Upper lobe of left lung (tissue), 6 donors: ENCODE measurements at regions not wholly inside any gene's neighbourhood (a gene's known extent, or its start where the extent isn't known, plus 50 kb on each side); places are given as distances from the start of the nearest gene placed in this dataset.
"Not testable (repeated sequence)": the region's sequence is repeated elsewhere in the genome, so short reads cannot be mapped to it uniquely, and the experiment has no call there.

Experiments
- ATAC-seq, 2 donors: fragments of 200-7000 bp; cut with Tn5 transposase; one replicate each; pipeline ENCODE4 v1.9.1; 2022; ENCODE audit warnings: mild to moderate bottlenecking in 2 of 2, moderate library complexity in 2 of 2; ENCODE audit not compliant: low FRiP score in 2 of 2
- DNase-seq, 2 donors: peaks; one replicate each; pipeline ENCODE4 v3.0.0-alpha.2; 2019 to 2020
- H3K27ac ChIP-seq, 4 donors: fragments of 200-600 bp; sonication (generic); one replicate each; pipeline ENCODE4 v1.5.1; 2016 to 2019
- H3K27me3 ChIP-seq, 4 donors: fragments of 200-600 bp; sonication (generic); one replicate each; pipeline ENCODE4 v1.5.1; 2017 to 2019
- H3K36me3 ChIP-seq, 4 donors: fragments of 200-600 bp; sonication (generic); one replicate each; pipeline ENCODE4 v1.5.1; 2016 to 2019
- H3K4me1 ChIP-seq, 4 donors: fragments of 200-600 bp; sonication (generic); one replicate each; pipeline ENCODE4 v1.5.1; 2018 to 2019
- H3K4me3 ChIP-seq, 4 donors: fragments of 200-600 bp; sonication (generic); one replicate each; pipeline ENCODE4 v1.5.1; 2017 to 2019; ENCODE audit warnings: mild to moderate bottlenecking in 2 of 4, moderate library complexity in 1 of 4
- H3K9me3 ChIP-seq, 4 donors: fragments of 200-600 bp; sonication (generic); one replicate each; pipeline ENCODE4 v1.5.1; 2018 to 2019
- EP300 ChIP-seq, 4 donors: sonication (generic); formaldehyde crosslinking; IDR thresholded peaks; one replicate each; pipeline ENCODE4 v1.5.1; 2017; ENCODE audit warnings: antibody characterized with exemption in 4 of 4, control low read depth in 2 of 4
- POLR2A ChIP-seq, 4 donors: fragments of 450-650 bp; IDR thresholded peaks; one replicate each; pipeline ENCODE4 v1.5.1; 2016 to 2017; ENCODE audit warnings: antibody characterized with exemption in 4 of 4, mild to moderate bottlenecking in 2 of 4
- POLR2AphosphoS5 ChIP-seq, 2 donors: sonication (generic); formaldehyde crosslinking; IDR thresholded peaks; one replicate each; pipeline ENCODE4 v1.5.1; 2017; ENCODE audit warnings: antibody characterized with exemption in 2 of 2
- WGBS, 2 donors: methylation state at CpG; one replicate each; pipeline ENCODE4 v1.1.5; 2017 to 2018; 5-methylcytosine and 5-hydroxymethylcytosine counted together
- TF ChIP-seq, protein P1 (sequence below), 6 experiments: fragments of 450-650 bp in 4 of 6; fragments of 200-600 bp in 2 of 6; sonication (generic) in 2 of 6; IDR thresholded peaks; one replicate each; pipeline ENCODE4 v1.5.1; 2016 to 2019; ENCODE audit warnings: antibody characterized with exemption in 6 of 6
- donor health status: DM: no; HTN: no; CAD: no; lungs with moderate emphysema.
- donor health status: DM: no; HTN: yes; CAD: no; lungs with severe emphysema.

DNA sequence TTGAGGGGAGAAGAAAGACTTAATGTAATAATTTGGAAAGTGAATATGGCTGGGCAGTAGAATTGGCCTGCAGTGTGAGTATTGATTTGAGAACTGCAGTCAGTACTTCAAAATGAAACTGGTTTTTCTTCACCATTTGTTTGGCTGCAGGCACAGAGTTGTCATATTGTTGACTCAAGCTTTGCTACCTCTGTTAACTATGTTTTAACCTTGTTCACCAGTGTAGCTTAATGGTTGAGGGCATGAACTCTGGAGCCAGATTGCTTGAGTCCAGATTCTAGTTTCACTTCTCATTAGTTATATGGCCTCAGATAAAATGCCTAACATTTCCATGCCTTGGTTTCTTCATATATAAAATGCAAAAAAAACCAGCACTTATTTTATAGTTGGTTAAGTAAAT, 64.1 kb downstream of the CFAP44 start:
- ATAC-seq (no peak), DNase-seq (no peak)
- TF ChIP-seq EP300 (IDR thresholded peaks at IDR 0.05): no peak
- TF ChIP-seq, protein P1, sequence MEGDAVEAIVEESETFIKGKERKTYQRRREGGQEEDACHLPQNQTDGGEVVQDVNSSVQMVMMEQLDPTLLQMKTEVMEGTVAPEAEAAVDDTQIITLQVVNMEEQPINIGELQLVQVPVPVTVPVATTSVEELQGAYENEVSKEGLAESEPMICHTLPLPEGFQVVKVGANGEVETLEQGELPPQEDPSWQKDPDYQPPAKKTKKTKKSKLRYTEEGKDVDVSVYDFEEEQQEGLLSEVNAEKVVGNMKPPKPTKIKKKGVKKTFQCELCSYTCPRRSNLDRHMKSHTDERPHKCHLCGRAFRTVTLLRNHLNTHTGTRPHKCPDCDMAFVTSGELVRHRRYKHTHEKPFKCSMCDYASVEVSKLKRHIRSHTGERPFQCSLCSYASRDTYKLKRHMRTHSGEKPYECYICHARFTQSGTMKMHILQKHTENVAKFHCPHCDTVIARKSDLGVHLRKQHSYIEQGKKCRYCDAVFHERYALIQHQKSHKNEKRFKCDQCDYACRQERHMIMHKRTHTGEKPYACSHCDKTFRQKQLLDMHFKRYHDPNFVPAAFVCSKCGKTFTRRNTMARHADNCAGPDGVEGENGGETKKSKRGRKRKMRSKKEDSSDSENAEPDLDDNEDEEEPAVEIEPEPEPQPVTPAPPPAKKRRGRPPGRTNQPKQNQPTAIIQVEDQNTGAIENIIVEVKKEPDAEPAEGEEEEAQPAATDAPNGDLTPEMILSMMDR (IDR thresholded peaks at IDR 0.05): no peak
- TF ChIP-seq POLR2A (IDR thresholded peaks at IDR 0.05): no peak
- TF ChIP-seq POLR2AphosphoS5 (IDR thresholded peaks at IDR 0.05): no peak
- Histone ChIP-seq H3K27ac (no peak overlapping the region), H3K27me3 (no peaks in the 10 kb centered on the region), H3K36me3 (peaks cover 0 to 7% (median 0%) of the 10 kb centered on the region in 4 donors), H3K4me3 (no peak overlapping the region), H3K9me3 (no peaks in the 10 kb centered on the region), H3K4me1 (no peaks in the 10 kb centered on the region)

DNA sequence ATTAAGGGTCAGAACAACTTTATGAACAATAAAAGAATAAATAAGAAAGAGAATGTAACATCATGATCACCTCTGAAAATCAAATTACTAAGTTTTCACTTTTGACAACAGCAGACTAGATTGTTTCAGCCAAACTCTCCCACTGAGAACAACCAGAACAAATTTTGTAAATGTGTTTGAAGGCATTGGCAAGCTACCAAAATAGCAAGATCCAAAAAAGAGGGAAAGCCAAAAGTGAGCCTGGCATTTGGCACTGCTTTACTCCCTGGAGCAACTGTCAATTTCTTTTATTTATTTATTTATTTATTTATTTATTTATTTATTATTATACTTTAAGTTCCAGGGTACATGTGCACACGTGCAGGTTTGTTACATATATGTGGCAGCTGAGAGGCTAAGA, 67.2 kb downstream of the CFAP44 start:
- 89 to 100% methylated on average over 1 of the region's 1 CpG for WGBS, 2 donors
- H3K27me3 ChIP-seq: no peaks in the 10 kb centered on the region
- H3K9me3 ChIP-seq: no peaks in the 10 kb centered on the region
- ATAC-seq (no peak), DNase-seq (no peak)
- peaks cover 0 to 3% (median 0%) of the 10 kb centered on the region in 4 donors for H3K36me3 ChIP-seq
- no peaks in the 10 kb centered on the region for H3K4me1 ChIP-seq
- TF ChIP-seq, protein P1 (IDR thresholded peaks at IDR 0.05): no peak
- no peak for TF ChIP-seq POLR2AphosphoS5 (IDR thresholded peaks at IDR 0.05)
- TF ChIP-seq POLR2A (IDR thresholded peaks at IDR 0.05): no peak
- no peak for TF ChIP-seq EP300 (IDR thresholded peaks at IDR 0.05)
- no peak overlapping the region for H3K27ac ChIP-seq
- no peak overlapping the region for H3K4me3 ChIP-seq

DNA sequence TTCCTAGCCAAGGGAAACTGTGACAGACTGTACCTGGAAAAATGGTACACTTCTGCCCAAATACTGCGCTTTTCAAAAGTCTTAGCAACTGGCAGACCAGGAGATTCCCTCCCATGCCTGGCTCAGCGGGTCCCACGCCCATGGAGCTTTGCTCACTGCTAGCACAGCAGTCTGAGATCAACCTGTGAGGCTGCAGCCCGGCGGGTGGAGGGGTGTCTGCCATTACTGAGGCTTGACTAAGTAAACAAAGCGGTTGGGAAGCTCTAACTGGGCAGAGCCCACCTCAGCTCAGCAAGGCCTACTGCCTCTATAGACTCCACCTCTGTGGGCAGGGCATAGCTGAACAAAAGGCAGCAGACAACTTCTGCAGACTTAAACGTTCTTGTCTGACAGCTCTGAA, 74.5 kb downstream of the CFAP44 start:
- not testable (repeated sequence) for H3K27ac ChIP-seq, H3K27me3 ChIP-seq, H3K4me1 ChIP-seq, H3K9me3 ChIP-seq, H3K4me3 ChIP-seq, ATAC-seq
- peaks cover 0 to 13% (median 6%) of the 10 kb centered on the region in 4 donors for H3K36me3 ChIP-seq
- 75 to 94% methylated on average over 4 to 7 of the region's 7 CpGs for WGBS, 2 donors
- DNase-seq: peak in 1 of 2 donors; percentile 22

DNA sequence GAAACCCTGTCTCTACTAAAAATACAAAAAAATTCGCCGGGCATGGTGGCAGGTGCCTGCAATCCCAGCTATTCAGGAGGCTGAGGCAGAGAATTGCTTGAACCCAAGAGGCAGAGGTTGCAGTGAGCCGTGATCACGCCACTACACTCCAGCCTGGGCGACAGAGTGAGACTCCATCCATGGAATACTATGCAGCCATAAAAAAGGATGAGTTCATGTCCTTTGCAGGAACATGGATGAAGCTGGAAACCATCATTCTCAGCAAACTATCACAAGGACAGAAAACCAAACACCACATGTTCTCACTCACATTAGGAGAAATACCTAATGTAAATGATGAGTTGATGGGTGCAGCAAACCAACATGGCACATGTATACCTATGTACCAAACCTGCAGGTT, 86.0 kb downstream of the CFAP44 start:
- 94 to 95% methylated on average over 5 of the region's 5 CpGs for WGBS, 2 donors
- H3K4me1 ChIP-seq, DNase-seq, H3K27me3 ChIP-seq, H3K27ac ChIP-seq, H3K36me3 ChIP-seq, ATAC-seq, H3K4me3 ChIP-seq, H3K9me3 ChIP-seq: not testable (repeated sequence)

DNA sequence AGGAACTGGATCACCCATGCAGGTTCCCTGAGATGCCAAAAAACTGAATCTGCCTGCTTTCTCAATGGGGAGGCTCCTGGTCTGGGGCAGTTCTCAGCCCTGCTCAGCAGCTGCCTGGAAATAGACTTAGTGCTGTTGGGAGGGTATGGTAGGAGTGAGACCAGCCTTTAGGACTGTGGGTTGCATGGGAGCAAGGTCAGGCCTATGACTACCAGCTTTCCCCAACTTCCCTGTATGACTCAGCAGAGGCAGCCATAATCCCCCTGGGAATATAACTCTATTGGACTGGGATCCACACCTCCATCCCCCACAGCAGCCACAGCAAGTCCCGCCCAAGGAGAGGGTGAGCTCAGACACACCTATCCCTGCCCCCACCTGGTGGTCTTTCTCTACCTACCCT, 87.0 kb downstream of the CFAP44 start:
- ATAC-seq (no peak), DNase-seq (no peak)
- H3K4me1 ChIP-seq: no peaks in the 10 kb centered on the region
- H3K9me3 ChIP-seq: no peaks in the 10 kb centered on the region
- no peaks in the 10 kb centered on the region for H3K27me3 ChIP-seq
- no peak overlapping the region for H3K4me3 ChIP-seq
- no peaks in the 10 kb centered on the region for H3K36me3 ChIP-seq
- TF ChIP-seq, protein P1 (IDR thresholded peaks at IDR 0.05): no peak
- TF ChIP-seq POLR2AphosphoS5 (IDR thresholded peaks at IDR 0.05) (no peak), POLR2A (IDR thresholded peaks at IDR 0.05) (no peak), EP300 (IDR thresholded peaks at IDR 0.05) (no peak)
- H3K27ac ChIP-seq: no peak overlapping the region
- WGBS, 2 donors: 77 to 100% methylated on average over 1 of the region's 1 CpG

DNA sequence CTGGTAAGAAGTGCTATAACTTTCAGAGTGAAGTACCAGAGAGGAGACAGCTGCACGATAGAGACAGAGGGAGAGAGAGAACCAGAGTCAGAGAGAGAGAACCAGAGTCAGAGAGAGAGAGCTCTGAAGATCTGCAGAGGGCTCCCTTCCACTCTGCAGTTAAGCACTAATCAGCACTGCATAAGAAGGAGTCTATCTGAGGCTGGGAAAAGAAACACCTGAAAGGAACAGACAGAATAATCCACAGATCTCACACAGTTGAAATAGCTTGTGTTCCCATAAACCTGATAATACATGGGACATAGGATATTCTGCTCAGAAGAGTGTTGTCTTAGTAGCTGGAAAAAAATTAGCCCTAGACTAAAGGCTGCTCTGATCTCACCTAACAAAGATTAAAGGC, 87.6 kb downstream of the CFAP44 start:
- Histone ChIP-seq H3K4me3 (no peak overlapping the region), H3K36me3 (no peaks in the 10 kb centered on the region), H3K27me3 (no peaks in the 10 kb centered on the region), H3K4me1 (no peaks in the 10 kb centered on the region), H3K9me3 (no peaks in the 10 kb centered on the region), H3K27ac (no peak overlapping the region)
- ATAC-seq (no peak), DNase-seq (no peak)
- WGBS, 2 donors: 70 to 77% methylated on average over 1 of the region's 1 CpG
- no peak for TF ChIP-seq POLR2A (IDR thresholded peaks at IDR 0.05)
- no peak for TF ChIP-seq EP300 (IDR thresholded peaks at IDR 0.05)
- no peak for TF ChIP-seq POLR2AphosphoS5 (IDR thresholded peaks at IDR 0.05)
- TF ChIP-seq, protein P1 (IDR thresholded peaks at IDR 0.05): no peak
